Body of pancreas (tissue), 4 donors: ENCODE measurements at regions not wholly inside any gene's neighbourhood (a gene's known extent, or its start where the extent isn't known, plus 50 kb on each side); places are given as distances from the start of the nearest gene placed in this dataset.

Experiments used
- CTCF ChIP-seq, 7 experiments: fragments of 450-650 bp in 4 of 7; fragments of 200-600 bp in 3 of 7; sonication (generic) in 3 of 7; IDR thresholded peaks; one replicate each; pipeline ENCODE4 v1.5.1; 2016 to 2019; ENCODE audit warnings: antibody characterized with exemption in 7 of 7
- POLR2A ChIP-seq, 3 donors: fragments of 450-650 bp; IDR thresholded peaks; one replicate each; pipeline ENCODE4 v1.6.1; 2016; ENCODE audit warnings: antibody characterized with exemption in 3 of 3, mild to moderate bottlenecking in 2 of 3

- no peak for TF ChIP-seq CTCF (IDR thresholded peaks at IDR 0.05)
- no peak for TF ChIP-seq POLR2A (IDR thresholded peaks at IDR 0.05)
Measured at GRCh38 chr20:52683761-52684160, 288.4 kb upstream of the TSHZ2 start.
